Gastroesophageal sphincter (tissue), 4 donors: ENCODE measurements at regions not wholly inside any gene's neighbourhood (a gene's known extent, or its start where the extent isn't known, plus 50 kb on each side); places are given as distances from the start of the nearest gene placed in this dataset.

ENCODE experiments used
- ATAC-seq: fragments of 150-250 bp; one replicate; pipeline ENCODE4 v1.9.1; 2016; ENCODE audit warnings: mild to moderate bottlenecking, moderate library complexity
- H3K27ac ChIP-seq, 4 donors: fragments of 200-600 bp; sonication (generic) in 3 of 4; 1 replicate in 3 of 4; 2 replicates in 1 of 4; pipeline ENCODE4 v1.5.1; 2016 to 2019
- H3K27me3 ChIP-seq: fragments of 200-600 bp; sonication (generic); one replicate; pipeline ENCODE4 v1.5.1; 2019
- H3K36me3 ChIP-seq, 2 donors: fragments of 200-600 bp; sonication (generic); one replicate each; pipeline ENCODE4 v1.5.1; 2019; ENCODE audit warnings: control low read depth in 1 of 2
- H3K4me1 ChIP-seq, 3 donors: fragments of 200-600 bp; sonication (generic); 1 replicate in 2 of 3; 2 replicates in 1 of 3; pipeline ENCODE4 v1.5.1; 2016 to 2019; ENCODE audit warnings: control low read depth in 2 of 3
- H3K4me3 ChIP-seq, 2 donors: fragments of 200-600 bp; sonication (generic); one replicate each; pipeline ENCODE4 v1.5.1; 2019; ENCODE audit warnings: mild to moderate bottlenecking in 1 of 2, moderate library complexity in 1 of 2
- H3K9me3 ChIP-seq, 3 donors: fragments of 200-600 bp; sonication (generic); one replicate each; pipeline ENCODE4 v1.5.1; 2017 to 2019; ENCODE audit warnings: control low read depth in 2 of 3
- CTCF ChIP-seq, 4 experiments: fragments of 200-600 bp in 2 of 4; fragments of 450-650 bp in 2 of 4; sonication (generic) in 1 of 4; IDR thresholded peaks; one replicate each; pipeline ENCODE4 v1.5.1; 2017 to 2019; ENCODE audit warnings: antibody characterized with exemption in 4 of 4, mild to moderate bottlenecking in 2 of 4, moderate library complexity in 2 of 4
- EP300 ChIP-seq: sonication (generic); formaldehyde crosslinking; IDR thresholded peaks from one replicate; pipeline ENCODE4 v1.6.1; 2017; ENCODE audit warnings: antibody characterized with exemption, mild to moderate bottlenecking
- POLR2A ChIP-seq, 2 donors: fragments of 450-650 bp; IDR thresholded peaks; one replicate each; pipeline ENCODE4 v1.6.1; 2017; ENCODE audit warnings: antibody characterized with exemption in 2 of 2, mild to moderate bottlenecking in 2 of 2, moderate library complexity in 1 of 2
- POLR2AphosphoS5 ChIP-seq: sonication (generic); formaldehyde crosslinking; IDR thresholded peaks from one replicate; pipeline ENCODE4 v1.6.1; 2017; ENCODE audit warnings: antibody characterized with exemption
- WGBS, 2 donors: methylation state at CpG; one replicate each; pipeline ENCODE4 v1.1.5; 2018; ENCODE audit warnings: low coverage in 1 of 2; 5-methylcytosine and 5-hydroxymethylcytosine counted together

DNA sequence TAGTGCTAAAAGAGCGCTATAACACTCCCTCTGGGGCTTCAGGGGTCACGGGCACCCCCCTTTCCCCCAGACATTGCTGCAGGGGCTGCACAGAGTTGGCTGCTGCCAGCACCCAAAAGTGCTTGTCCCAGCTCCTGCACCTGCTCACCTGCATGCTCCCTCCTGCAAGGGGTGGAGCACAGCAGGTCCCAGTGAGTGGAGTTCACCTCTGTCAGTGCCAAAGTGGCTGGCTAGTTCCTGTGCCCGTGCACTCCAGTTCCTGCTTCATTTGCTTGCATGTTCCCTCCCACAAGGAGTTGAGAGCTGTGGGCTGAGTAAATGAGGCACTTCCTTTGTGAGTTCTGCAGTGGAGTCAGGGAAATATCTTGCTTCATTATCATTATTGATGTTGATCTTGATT, 476.9 kb downstream of the SQOR start:
- H3K36me3 ChIP-seq: no peaks in the 10 kb centered on the region
- H3K4me1 ChIP-seq: no peaks in the 10 kb centered on the region
- WGBS, 2 donors: 60 to 65% methylated on average over 1 to 3 of the region's 3 CpGs
- H3K9me3 ChIP-seq: no peaks in the 10 kb centered on the region
- TF ChIP-seq POLR2A (IDR thresholded peaks at IDR 0.05) (no peak), EP300 (no peak), CTCF (IDR thresholded peaks at IDR 0.05) (no peak), POLR2AphosphoS5 (no peak)
- ATAC-seq: no peak
- no peaks in the 10 kb centered on the region for H3K27me3 ChIP-seq
- no peak overlapping the region for H3K4me3 ChIP-seq
- no peak overlapping the region for H3K27ac ChIP-seq

GRCh38 chr15:46117071-46117470, 482.2 kb downstream of the SQOR start:
- no peak overlapping the region for H3K4me3 ChIP-seq
- no peaks in the 10 kb centered on the region for H3K36me3 ChIP-seq
- no peak for TF ChIP-seq POLR2AphosphoS5
- no peak for TF ChIP-seq EP300
- TF ChIP-seq CTCF (IDR thresholded peaks at IDR 0.05): no peak
- TF ChIP-seq POLR2A (IDR thresholded peaks at IDR 0.05): no peak
- H3K27ac ChIP-seq: no peak overlapping the region
- no peaks in the 10 kb centered on the region for H3K27me3 ChIP-seq
- H3K4me1 ChIP-seq: no peaks in the 10 kb centered on the region
- no peak for ATAC-seq
- H3K9me3 ChIP-seq: no peaks in the 10 kb centered on the region

DNA sequence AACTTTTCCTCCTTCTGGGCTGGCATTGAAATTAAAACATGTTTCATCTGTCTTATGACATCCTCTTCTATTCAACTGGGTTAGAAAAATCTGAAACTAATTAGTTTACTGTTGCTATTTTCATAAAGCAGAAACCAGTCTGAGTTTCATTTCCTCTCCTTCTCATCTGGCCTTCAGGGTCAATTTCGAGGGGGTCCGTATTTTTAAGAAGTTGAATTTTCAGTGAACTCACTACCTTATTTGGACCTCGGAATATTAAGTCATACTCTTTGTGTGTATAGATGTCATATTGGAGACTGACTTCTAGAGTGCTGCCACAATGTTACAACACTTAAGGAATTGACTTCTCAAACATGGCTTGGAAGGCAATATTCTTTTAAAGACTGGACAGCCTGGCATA, 485.9 kb downstream of the SQOR start:
- TF ChIP-seq CTCF (IDR thresholded peaks at IDR 0.05): no peak
- TF ChIP-seq POLR2AphosphoS5: no peak
- TF ChIP-seq EP300: no peak
- H3K9me3 ChIP-seq: peaks cover 0 to 14% (median 0%) of the 10 kb centered on the region in 3 donors
- no peak overlapping the region for H3K27ac ChIP-seq
- WGBS, 2 donors: 86 to 97% methylated on average over 3 of the region's 3 CpGs
- H3K36me3 ChIP-seq: no peaks in the 10 kb centered on the region
- H3K4me1 ChIP-seq: no peaks in the 10 kb centered on the region
- no peak for ATAC-seq
- H3K4me3 ChIP-seq: no peak overlapping the region
- H3K27me3 ChIP-seq: no peaks in the 10 kb centered on the region

DNA sequence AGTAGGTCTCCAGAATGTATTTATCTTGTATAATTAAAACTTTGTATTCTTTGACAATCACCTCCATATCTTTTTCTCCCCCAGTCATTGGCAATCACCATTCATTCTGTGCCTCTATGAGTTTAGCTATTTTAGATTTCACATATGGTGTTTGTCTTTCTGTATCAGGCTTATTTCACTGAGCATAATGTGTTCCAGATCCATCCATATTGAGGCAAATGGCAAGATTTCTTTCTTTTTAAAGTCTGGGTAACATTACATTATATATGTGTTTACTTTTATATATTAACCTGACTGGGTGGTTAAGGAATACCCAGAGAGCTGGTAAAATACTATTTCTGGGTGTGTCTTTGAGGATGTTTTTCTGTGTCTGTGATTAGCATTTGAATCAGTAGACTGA, 486.6 kb downstream of the SQOR start:
- no peak overlapping the region for H3K27ac ChIP-seq
- no peaks in the 10 kb centered on the region for H3K36me3 ChIP-seq
- no peaks in the 10 kb centered on the region for H3K4me1 ChIP-seq
- peaks cover 0 to 14% (median 0%) of the 10 kb centered on the region in 3 donors for H3K9me3 ChIP-seq
- ATAC-seq: no peak
- H3K4me3 ChIP-seq: no peak overlapping the region
- H3K27me3 ChIP-seq: no peaks in the 10 kb centered on the region
- TF ChIP-seq POLR2A (IDR thresholded peaks at IDR 0.05): no peak
- no peak for TF ChIP-seq CTCF (IDR thresholded peaks at IDR 0.05)
- TF ChIP-seq POLR2AphosphoS5: no peak
- no peak for TF ChIP-seq EP300

GRCh38 chr15:46126581-46126980, 491.8 kb downstream of the SQOR start:
- H3K27ac ChIP-seq: no peak overlapping the region
- TF ChIP-seq POLR2A (IDR thresholded peaks at IDR 0.05) (no peak), POLR2AphosphoS5 (no peak), EP300 (no peak), CTCF (IDR thresholded peaks at IDR 0.05) (no peak)
- ATAC-seq: no peak
- no peaks in the 10 kb centered on the region for H3K27me3 ChIP-seq
- H3K4me1 ChIP-seq: no peaks in the 10 kb centered on the region
- no peak overlapping the region for H3K4me3 ChIP-seq
- 72 to 79% methylated on average over 2 to 3 of the region's 3 CpGs for WGBS, 2 donors
- peaks cover 0 to 17% (median 0%) of the 10 kb centered on the region in 3 donors for H3K9me3 ChIP-seq
- no peaks in the 10 kb centered on the region for H3K36me3 ChIP-seq
